H1 (cell line): ENCODE measurements at regions not wholly inside any gene's neighbourhood (a gene's known extent, or its start where the extent isn't known, plus 50 kb on each side); places are given as distances from the start of the nearest gene placed in this dataset.

Experiments used
- BRCA1 ChIP-seq: IDR thresholded peaks from 2 replicates; pipeline ENCODE4 v1.6.1; 2012; ENCODE audit warnings: low read depth, low read length, improper control_type of control experiment
- EGR1 ChIP-seq: IDR thresholded peaks from 2 replicates; pipeline ENCODE4 v1.6.1; 2011; ENCODE audit warnings: low read depth, low read length, borderline replicate concordance
- GABPA ChIP-seq: IDR thresholded peaks from 2 replicates; pipeline ENCODE4 v1.6.1; 2011; ENCODE audit warnings: mild to moderate bottlenecking, low read length, moderate library complexity, borderline replicate concordance; ENCODE audit not compliant: insufficient read depth
- POLR2AphosphoS5 ChIP-seq: IDR thresholded peaks from 2 replicates; pipeline ENCODE4 v1.6.1; 2011; ENCODE audit warnings: low read depth, low read length
- RFX5 ChIP-seq: IDR thresholded peaks from 2 replicates; pipeline ENCODE4 v1.6.1; 2011; ENCODE audit warnings: low read depth, low read length, improper control_type of control experiment, borderline replicate concordance
- RXRA ChIP-seq: IDR thresholded peaks from 2 replicates; pipeline ENCODE4 v1.6.1; 2011; ENCODE audit warnings: low read depth, mild to moderate bottlenecking, low read length, moderate library complexity; ENCODE audit not compliant: insufficient read depth
- TAF1 ChIP-seq: IDR thresholded peaks from 2 replicates; pipeline ENCODE4 v1.6.1; 2011; ENCODE audit warnings: mild to moderate bottlenecking, low read depth, low read length
- TF ChIP-seq, protein P1 (sequence below): fragments of 300-600 bp; sonication (generic); IDR thresholded peaks from 2 replicates; pipeline ENCODE4 v1.7.1; 2012; ENCODE audit warnings: low read length, moderate library complexity, mild to moderate bottlenecking, inconsistent platforms; ENCODE audit not compliant: insufficient replicate concordance

DNA sequence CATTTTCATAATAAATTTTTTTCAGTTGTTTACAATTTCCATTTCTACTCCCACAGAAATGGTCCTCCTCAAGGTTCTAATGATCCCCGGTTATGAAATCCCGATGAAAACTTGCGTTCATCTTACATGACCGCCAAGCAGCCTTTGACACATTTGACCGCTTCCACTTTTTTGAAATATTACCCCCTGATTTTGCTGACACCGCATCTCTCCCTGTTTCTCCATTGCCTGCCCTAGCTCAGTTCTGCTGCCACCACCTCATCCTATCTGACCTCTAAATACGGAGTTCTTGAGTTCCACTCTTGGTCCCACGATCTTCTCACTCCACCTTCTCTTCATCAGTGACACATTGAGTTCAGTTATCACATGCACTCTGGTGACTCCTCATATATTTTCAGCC lies 74.1 kb downstream of the SLC35B3 start (continued):
- TF ChIP-seq, protein P1, sequence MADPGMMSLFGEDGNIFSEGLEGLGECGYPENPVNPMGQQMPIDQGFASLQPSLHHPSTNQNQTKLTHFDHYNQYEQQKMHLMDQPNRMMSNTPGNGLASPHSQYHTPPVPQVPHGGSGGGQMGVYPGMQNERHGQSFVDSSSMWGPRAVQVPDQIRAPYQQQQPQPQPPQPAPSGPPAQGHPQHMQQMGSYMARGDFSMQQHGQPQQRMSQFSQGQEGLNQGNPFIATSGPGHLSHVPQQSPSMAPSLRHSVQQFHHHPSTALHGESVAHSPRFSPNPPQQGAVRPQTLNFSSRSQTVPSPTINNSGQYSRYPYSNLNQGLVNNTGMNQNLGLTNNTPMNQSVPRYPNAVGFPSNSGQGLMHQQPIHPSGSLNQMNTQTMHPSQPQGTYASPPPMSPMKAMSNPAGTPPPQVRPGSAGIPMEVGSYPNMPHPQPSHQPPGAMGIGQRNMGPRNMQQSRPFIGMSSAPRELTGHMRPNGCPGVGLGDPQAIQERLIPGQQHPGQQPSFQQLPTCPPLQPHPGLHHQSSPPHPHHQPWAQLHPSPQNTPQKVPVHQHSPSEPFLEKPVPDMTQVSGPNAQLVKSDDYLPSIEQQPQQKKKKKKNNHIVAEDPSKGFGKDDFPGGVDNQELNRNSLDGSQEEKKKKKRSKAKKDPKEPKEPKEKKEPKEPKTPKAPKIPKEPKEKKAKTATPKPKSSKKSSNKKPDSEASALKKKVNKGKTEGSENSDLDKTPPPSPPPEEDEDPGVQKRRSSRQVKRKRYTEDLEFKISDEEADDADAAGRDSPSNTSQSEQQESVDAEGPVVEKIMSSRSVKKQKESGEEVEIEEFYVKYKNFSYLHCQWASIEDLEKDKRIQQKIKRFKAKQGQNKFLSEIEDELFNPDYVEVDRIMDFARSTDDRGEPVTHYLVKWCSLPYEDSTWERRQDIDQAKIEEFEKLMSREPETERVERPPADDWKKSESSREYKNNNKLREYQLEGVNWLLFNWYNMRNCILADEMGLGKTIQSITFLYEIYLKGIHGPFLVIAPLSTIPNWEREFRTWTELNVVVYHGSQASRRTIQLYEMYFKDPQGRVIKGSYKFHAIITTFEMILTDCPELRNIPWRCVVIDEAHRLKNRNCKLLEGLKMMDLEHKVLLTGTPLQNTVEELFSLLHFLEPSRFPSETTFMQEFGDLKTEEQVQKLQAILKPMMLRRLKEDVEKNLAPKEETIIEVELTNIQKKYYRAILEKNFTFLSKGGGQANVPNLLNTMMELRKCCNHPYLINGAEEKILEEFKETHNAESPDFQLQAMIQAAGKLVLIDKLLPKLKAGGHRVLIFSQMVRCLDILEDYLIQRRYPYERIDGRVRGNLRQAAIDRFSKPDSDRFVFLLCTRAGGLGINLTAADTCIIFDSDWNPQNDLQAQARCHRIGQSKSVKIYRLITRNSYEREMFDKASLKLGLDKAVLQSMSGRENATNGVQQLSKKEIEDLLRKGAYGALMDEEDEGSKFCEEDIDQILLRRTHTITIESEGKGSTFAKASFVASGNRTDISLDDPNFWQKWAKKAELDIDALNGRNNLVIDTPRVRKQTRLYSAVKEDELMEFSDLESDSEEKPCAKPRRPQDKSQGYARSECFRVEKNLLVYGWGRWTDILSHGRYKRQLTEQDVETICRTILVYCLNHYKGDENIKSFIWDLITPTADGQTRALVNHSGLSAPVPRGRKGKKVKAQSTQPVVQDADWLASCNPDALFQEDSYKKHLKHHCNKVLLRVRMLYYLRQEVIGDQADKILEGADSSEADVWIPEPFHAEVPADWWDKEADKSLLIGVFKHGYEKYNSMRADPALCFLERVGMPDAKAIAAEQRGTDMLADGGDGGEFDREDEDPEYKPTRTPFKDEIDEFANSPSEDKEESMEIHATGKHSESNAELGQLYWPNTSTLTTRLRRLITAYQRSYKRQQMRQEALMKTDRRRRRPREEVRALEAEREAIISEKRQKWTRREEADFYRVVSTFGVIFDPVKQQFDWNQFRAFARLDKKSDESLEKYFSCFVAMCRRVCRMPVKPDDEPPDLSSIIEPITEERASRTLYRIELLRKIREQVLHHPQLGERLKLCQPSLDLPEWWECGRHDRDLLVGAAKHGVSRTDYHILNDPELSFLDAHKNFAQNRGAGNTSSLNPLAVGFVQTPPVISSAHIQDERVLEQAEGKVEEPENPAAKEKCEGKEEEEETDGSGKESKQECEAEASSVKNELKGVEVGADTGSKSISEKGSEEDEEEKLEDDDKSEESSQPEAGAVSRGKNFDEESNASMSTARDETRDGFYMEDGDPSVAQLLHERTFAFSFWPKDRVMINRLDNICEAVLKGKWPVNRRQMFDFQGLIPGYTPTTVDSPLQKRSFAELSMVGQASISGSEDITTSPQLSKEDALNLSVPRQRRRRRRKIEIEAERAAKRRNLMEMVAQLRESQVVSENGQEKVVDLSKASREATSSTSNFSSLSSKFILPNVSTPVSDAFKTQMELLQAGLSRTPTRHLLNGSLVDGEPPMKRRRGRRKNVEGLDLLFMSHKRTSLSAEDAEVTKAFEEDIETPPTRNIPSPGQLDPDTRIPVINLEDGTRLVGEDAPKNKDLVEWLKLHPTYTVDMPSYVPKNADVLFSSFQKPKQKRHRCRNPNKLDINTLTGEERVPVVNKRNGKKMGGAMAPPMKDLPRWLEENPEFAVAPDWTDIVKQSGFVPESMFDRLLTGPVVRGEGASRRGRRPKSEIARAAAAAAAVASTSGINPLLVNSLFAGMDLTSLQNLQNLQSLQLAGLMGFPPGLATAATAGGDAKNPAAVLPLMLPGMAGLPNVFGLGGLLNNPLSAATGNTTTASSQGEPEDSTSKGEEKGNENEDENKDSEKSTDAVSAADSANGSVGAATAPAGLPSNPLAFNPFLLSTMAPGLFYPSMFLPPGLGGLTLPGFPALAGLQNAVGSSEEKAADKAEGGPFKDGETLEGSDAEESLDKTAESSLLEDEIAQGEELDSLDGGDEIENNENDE: no peak
- TF ChIP-seq POLR2AphosphoS5: no peak
- no peak for TF ChIP-seq GABPA
- TF ChIP-seq TAF1: no peak
- no peak for TF ChIP-seq BRCA1
- no peak for TF ChIP-seq RXRA
- no peak for TF ChIP-seq RFX5
- no peak for TF ChIP-seq EGR1
